GM19240 (cell line): ENCODE measurements at regions not wholly inside any gene's neighbourhood (a gene's known extent, or its start where the extent isn't known, plus 50 kb on each side); places are given as distances from the start of the nearest gene placed in this dataset.

Experiments
- DNase-seq: peaks from one replicate; pipeline ENCODE4 v3.0.0; 2011; ENCODE audit warnings: low spot score; ENCODE audit not compliant: insufficient read length

- DNase-seq: no peak
Measured at GRCh38 chr5:119789406-119790117, 160.2 kb downstream of the FAM170A start.

GRCh38 chr5:119792161-119792799 is 162.9 kb downstream of the FAM170A start:
- no peak for DNase-seq

GRCh38 chr5:119795768-119796167 is 166.4 kb downstream of the FAM170A start:
- no peak for DNase-seq

GRCh38 chr5:119801570-119801969 is 172.2 kb downstream of the FAM170A start:
- no peak for DNase-seq

- no peak for DNase-seq
Measured at GRCh38 chr5:119808024-119808423, 178.7 kb downstream of the FAM170A start.

GRCh38 chr5:119808474-119808873 is 179.1 kb downstream of the FAM170A start:
- DNase-seq: no peak

GRCh38 chr5:119810217-119810616 is 180.9 kb downstream of the FAM170A start:
- DNase-seq: no peak

GRCh38 chr5:119811458-119811857 is 182.1 kb downstream of the FAM170A start:
- no peak for DNase-seq

GRCh38 chr5:119814655-119815054 is 185.3 kb downstream of the FAM170A start:
- no peak for DNase-seq

GRCh38 chr5:119816055-119816454 is 186.7 kb downstream of the FAM170A start:
- no peak for DNase-seq

- no peak for DNase-seq
Measured at GRCh38 chr5:119820016-119820415, 190.7 kb downstream of the FAM170A start.

GRCh38 chr5:119820608-119821007 is 191.2 kb downstream of the FAM170A start:
- DNase-seq: no peak

GRCh38 chr5:119828541-119828940 is 199.2 kb downstream of the FAM170A start:
- DNase-seq: no peak

GRCh38 chr5:119829341-119829740 is 200.0 kb downstream of the FAM170A start:
- DNase-seq: no peak

- no peak for DNase-seq
Measured at GRCh38 chr5:119833176-119833575, 203.8 kb downstream of the FAM170A start.

GRCh38 chr5:119840175-119840574 is 210.8 kb downstream of the FAM170A start:
- no peak for DNase-seq

- no peak for DNase-seq
Measured at GRCh38 chr5:119852140-119852539, 222.8 kb downstream of the FAM170A start.

- DNase-seq: no peak
Measured at GRCh38 chr5:119860463-119860862, 231.1 kb downstream of the FAM170A start.

- DNase-seq: no peak
Measured at GRCh38 chr5:119862619-119863018, 233.3 kb downstream of the FAM170A start.

GRCh38 chr5:119864286-119864685 is 234.9 kb downstream of the FAM170A start:
- DNase-seq: no peak

GRCh38 chr5:119873611-119874010 is 244.3 kb downstream of the FAM170A start:
- no peak for DNase-seq

- DNase-seq: no peak
Measured at GRCh38 chr5:119876522-119876921, 247.2 kb downstream of the FAM170A start.

GRCh38 chr5:119878712-119879111 is 249.4 kb downstream of the FAM170A start:
- DNase-seq: no peak
